ENCODE measurements at regions not wholly inside any gene's neighbourhood (a gene's known extent, or its start where the extent isn't known, plus 50 kb on each side); places are given as distances from the start of the nearest gene placed in this dataset.

GRCh38 chr12:118749646-118750045 is 231.7 kb upstream of the SRRM4 start:
- TF ChIP-seq CTCF (IDR thresholded peaks at IDR 0.05): no peak
- TF ChIP-seq POLR2AphosphoS5 (IDR thresholded peaks at IDR 0.05): no peak
- no peak for TF ChIP-seq POLR2A (IDR thresholded peaks at IDR 0.05)
- no peak for TF ChIP-seq EP300 (IDR thresholded peaks at IDR 0.05; ENCODE audit: low read depth)
